ENCODE measurements at regions not wholly inside any gene's neighbourhood (a gene's known extent, or its start where the extent isn't known, plus 50 kb on each side); places are given as distances from the start of the nearest gene placed in this dataset.

DNA sequence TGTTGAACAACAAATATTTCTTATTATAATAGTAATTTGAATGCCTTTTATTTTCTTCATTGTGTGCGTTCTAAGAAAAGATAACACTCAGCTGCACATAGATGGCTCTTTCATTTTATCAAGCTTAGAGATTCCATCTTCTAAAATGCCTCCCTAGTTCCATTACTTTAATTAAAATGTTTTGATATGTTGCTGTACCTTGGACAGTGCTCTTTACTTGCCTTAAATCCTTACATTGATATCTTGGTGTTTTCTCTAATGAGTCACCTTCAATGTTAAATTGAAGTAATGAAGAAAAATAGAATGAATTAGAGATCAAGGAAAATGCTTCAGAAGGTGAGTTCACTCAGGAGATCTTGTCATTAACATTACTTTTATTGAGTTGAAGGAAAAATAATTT lies 1672.4 kb upstream of the AGA start:
- Histone ChIP-seq H3K27ac (ENCODE audit: low read depth, low read length) (no peak overlapping the region), H2BK12ac (ENCODE audit: low read length) (no peak overlapping the region), H3K79me1 (ENCODE audit: low read length) (no peaks in the 10 kb centered on the region), H2AK5ac (ENCODE audit: low read length) (no peak overlapping the region), H3K36me3 (ENCODE audit: control insufficient read depth in 1 of 2, insufficient read depth in 2 of 2, low read length in 2 of 2) (no peaks in the 10 kb centered on the region), H3K4me3 (ENCODE audit: low read depth, low read length) (no peak overlapping the region), H2AFZ (ENCODE audit: insufficient read depth, low read length, poor library complexity) (no peak overlapping the region), H3K79me2 (ENCODE audit: control insufficient read depth, insufficient read depth, low read length, poor library complexity) (no peaks in the 10 kb centered on the region), H3K14ac (ENCODE audit: low read length) (no peak overlapping the region), H3K4me2 (ENCODE audit: low read length) (no peak overlapping the region), H3K4ac (ENCODE audit: low read depth, low read length) (no peak overlapping the region), H3K27me3 (ENCODE audit: insufficient read depth, low read length) (no peaks in the 10 kb centered on the region), H4K91ac (ENCODE audit: low read depth, low read length) (no peak overlapping the region), H2BK5ac (ENCODE audit: low read depth, low read length, poor library complexity) (no peak overlapping the region), H3K9me3 (ENCODE audit: insufficient read depth, low read depth, low read length) (no peaks in the 10 kb centered on the region), H3K18ac (ENCODE audit: low read length) (no peak overlapping the region), H4K8ac (ENCODE audit: low read depth, low read length) (no peak overlapping the region), H4K12ac (ENCODE audit: low read depth, low read length) (no peak overlapping the region), H3K23ac (ENCODE audit: low read length) (no peak overlapping the region), H3K4me1 (ENCODE audit: control insufficient read depth in 1 of 2, insufficient read depth in 2 of 2, low read length in 2 of 2) (no peaks in the 10 kb centered on the region), H3K9ac (ENCODE audit: low read length) (no peak overlapping the region), H2BK120ac (ENCODE audit: insufficient read depth, low read length, poor library complexity) (no peak overlapping the region)
- DNase-seq, result no peak
- WGBS (ENCODE audit: extremely low coverage, insufficient coverage, insufficient read length), result no CpG with 5 or more reads among the region's 1 CpG

DNA sequence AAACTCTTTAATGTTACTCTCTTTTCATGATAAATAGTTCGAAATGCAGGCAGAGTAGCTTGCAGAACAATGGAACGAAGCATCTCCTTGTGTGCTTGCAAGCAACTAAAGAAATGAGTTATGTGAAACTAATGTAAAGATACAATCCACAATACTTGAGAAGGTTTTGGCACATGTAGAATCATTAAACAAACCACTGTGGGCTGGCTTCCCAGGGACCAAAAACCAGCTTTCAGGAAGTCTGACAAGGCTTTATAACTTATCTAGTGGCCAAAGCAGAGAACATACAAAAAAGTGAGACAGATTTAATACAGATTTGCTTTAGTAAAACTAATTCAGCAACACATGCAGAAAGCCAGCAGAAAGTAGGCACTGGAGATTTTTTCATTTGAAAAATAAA lies 1673.8 kb upstream of the AGA start:
- no peak overlapping the region for H3K27ac ChIP-seq (ENCODE audit: low read depth, low read length)
- no peak overlapping the region for H2BK12ac ChIP-seq (ENCODE audit: low read length)
- no peak overlapping the region for H2AFZ ChIP-seq (ENCODE audit: insufficient read depth, low read length, poor library complexity)
- H4K91ac ChIP-seq (ENCODE audit: low read depth, low read length), result no peak overlapping the region
- H4K8ac ChIP-seq (ENCODE audit: low read depth, low read length), result no peak overlapping the region
- no peaks in the 10 kb centered on the region for H3K36me3 ChIP-seq (ENCODE audit: control insufficient read depth in 1 of 2, insufficient read depth in 2 of 2, low read length in 2 of 2)
- no peak overlapping the region for H2AK5ac ChIP-seq (ENCODE audit: low read length)
- H3K23ac ChIP-seq (ENCODE audit: low read length), result no peak overlapping the region
- no peak overlapping the region for H2BK5ac ChIP-seq (ENCODE audit: low read depth, low read length, poor library complexity)
- no peak overlapping the region for H3K4me3 ChIP-seq (ENCODE audit: low read depth, low read length)
- no peaks in the 10 kb centered on the region for H3K9me3 ChIP-seq (ENCODE audit: insufficient read depth, low read depth, low read length)
- H3K79me1 ChIP-seq (ENCODE audit: low read length), result no peaks in the 10 kb centered on the region
- no peak overlapping the region for H3K14ac ChIP-seq (ENCODE audit: low read length)
- no peaks in the 10 kb centered on the region for H3K4me1 ChIP-seq (ENCODE audit: control insufficient read depth in 1 of 2, insufficient read depth in 2 of 2, low read length in 2 of 2)
- H2BK120ac ChIP-seq (ENCODE audit: insufficient read depth, low read length, poor library complexity), result no peak overlapping the region
- no peaks in the 10 kb centered on the region for H3K79me2 ChIP-seq (ENCODE audit: control insufficient read depth, insufficient read depth, low read length, poor library complexity)
- no peak overlapping the region for H3K9ac ChIP-seq (ENCODE audit: low read length)
- H3K4me2 ChIP-seq (ENCODE audit: low read length), result no peak overlapping the region
- no peak overlapping the region for H3K18ac ChIP-seq (ENCODE audit: low read length)
- H3K27me3 ChIP-seq (ENCODE audit: insufficient read depth, low read length), result no peaks in the 10 kb centered on the region
- no peak overlapping the region for H4K12ac ChIP-seq (ENCODE audit: low read depth, low read length)
- no peak overlapping the region for H3K4ac ChIP-seq (ENCODE audit: low read depth, low read length)
- DNase-seq, result no peak
- WGBS (ENCODE audit: extremely low coverage, insufficient coverage, insufficient read length), result no CpG with 5 or more reads among the region's 2 CpGs

DNA sequence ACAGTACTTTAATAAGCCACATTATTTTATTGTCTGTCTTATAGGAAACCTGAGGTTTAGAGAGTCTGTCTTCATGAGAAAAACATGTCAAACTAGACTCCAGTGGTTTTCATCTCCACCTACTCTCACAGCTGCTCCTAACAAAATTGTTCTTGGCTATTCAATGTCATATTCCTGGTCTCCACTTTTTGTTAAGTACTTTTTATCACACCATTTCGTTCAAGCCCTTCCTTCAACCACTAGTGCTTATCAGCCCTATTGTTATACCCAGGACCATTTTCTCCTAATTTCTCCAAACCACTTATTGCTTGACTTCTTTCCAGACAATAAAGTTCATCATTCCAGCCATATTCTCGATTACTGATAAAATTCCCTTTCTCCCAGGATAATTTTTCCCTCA lies 1674.3 kb upstream of the AGA start:
- H4K8ac ChIP-seq (ENCODE audit: low read depth, low read length), result no peak overlapping the region
- no peak overlapping the region for H3K18ac ChIP-seq (ENCODE audit: low read length)
- H3K4ac ChIP-seq (ENCODE audit: low read depth, low read length), result no peak overlapping the region
- no peak overlapping the region for H3K4me3 ChIP-seq (ENCODE audit: low read depth, low read length)
- no CpG with 5 or more reads among the region's 2 CpGs for WGBS (ENCODE audit: extremely low coverage, insufficient coverage, insufficient read length)
- no peak overlapping the region for H2AK5ac ChIP-seq (ENCODE audit: low read length)
- DNase-seq, result no peak
- no peak overlapping the region for H3K23ac ChIP-seq (ENCODE audit: low read length)
- no peak overlapping the region for H2AFZ ChIP-seq (ENCODE audit: insufficient read depth, low read length, poor library complexity)
- no peak overlapping the region for H3K27ac ChIP-seq (ENCODE audit: low read depth, low read length)
- no peaks in the 10 kb centered on the region for H3K79me2 ChIP-seq (ENCODE audit: control insufficient read depth, insufficient read depth, low read length, poor library complexity)
- H3K36me3 ChIP-seq (ENCODE audit: control insufficient read depth in 1 of 2, insufficient read depth in 2 of 2, low read length in 2 of 2), result no peaks in the 10 kb centered on the region
- no peak overlapping the region for H4K12ac ChIP-seq (ENCODE audit: low read depth, low read length)
- H3K4me2 ChIP-seq (ENCODE audit: low read length), result no peak overlapping the region
- H3K14ac ChIP-seq (ENCODE audit: low read length), result no peak overlapping the region
- no peak overlapping the region for H2BK5ac ChIP-seq (ENCODE audit: low read depth, low read length, poor library complexity)
- no peaks in the 10 kb centered on the region for H3K4me1 ChIP-seq (ENCODE audit: control insufficient read depth in 1 of 2, insufficient read depth in 2 of 2, low read length in 2 of 2)
- no peak overlapping the region for H2BK12ac ChIP-seq (ENCODE audit: low read length)
- H3K79me1 ChIP-seq (ENCODE audit: low read length), result no peaks in the 10 kb centered on the region
- H3K27me3 ChIP-seq (ENCODE audit: insufficient read depth, low read length), result no peaks in the 10 kb centered on the region
- H4K91ac ChIP-seq (ENCODE audit: low read depth, low read length), result no peak overlapping the region
- H3K9me3 ChIP-seq (ENCODE audit: insufficient read depth, low read depth, low read length), result no peaks in the 10 kb centered on the region
- no peak overlapping the region for H2BK120ac ChIP-seq (ENCODE audit: insufficient read depth, low read length, poor library complexity)
- no peak overlapping the region for H3K9ac ChIP-seq (ENCODE audit: low read length)

DNA sequence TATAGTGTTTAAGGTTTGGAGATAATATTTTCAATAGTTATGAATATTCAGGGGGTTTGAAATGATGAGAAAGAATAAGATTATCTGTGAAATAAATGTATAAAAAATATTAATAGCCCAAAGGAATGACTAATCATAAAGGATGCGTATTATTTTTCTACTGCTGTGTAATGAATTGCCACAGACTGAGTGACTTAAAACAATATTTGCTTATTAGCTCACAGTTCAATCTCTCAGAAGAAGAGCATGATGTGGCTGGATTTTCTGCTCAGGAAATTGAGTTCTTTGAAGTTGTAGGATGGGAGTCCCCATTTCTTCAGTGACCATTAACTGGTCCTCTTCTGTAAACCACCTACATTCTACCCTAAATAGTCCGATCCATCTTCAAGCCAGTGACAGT lies 1680.8 kb upstream of the AGA start:
- no peak overlapping the region for H4K8ac ChIP-seq (ENCODE audit: low read depth, low read length)
- H3K18ac ChIP-seq (ENCODE audit: low read length), result no peak overlapping the region
- H3K36me3 ChIP-seq (ENCODE audit: control insufficient read depth in 1 of 2, insufficient read depth in 2 of 2, low read length in 2 of 2), result no peaks in the 10 kb centered on the region
- no peak overlapping the region for H3K14ac ChIP-seq (ENCODE audit: low read length)
- H3K79me2 ChIP-seq (ENCODE audit: control insufficient read depth, insufficient read depth, low read length, poor library complexity), result no peaks in the 10 kb centered on the region
- H3K27ac ChIP-seq (ENCODE audit: low read depth, low read length), result no peak overlapping the region
- no peak overlapping the region for H4K12ac ChIP-seq (ENCODE audit: low read depth, low read length)
- no CpG with 5 or more reads among the region's 2 CpGs for WGBS (ENCODE audit: extremely low coverage, insufficient coverage, insufficient read length)
- H4K91ac ChIP-seq (ENCODE audit: low read depth, low read length), result no peak overlapping the region
- H3K4me1 ChIP-seq (ENCODE audit: control insufficient read depth in 1 of 2, insufficient read depth in 2 of 2, low read length in 2 of 2), result peaks cover 0 to 3% of the 10 kb centered on the region in 2 experiments
- no peak overlapping the region for H2BK5ac ChIP-seq (ENCODE audit: low read depth, low read length, poor library complexity)
- peaks cover 4% of the 10 kb centered on the region for H3K79me1 ChIP-seq (ENCODE audit: low read length)
- no peak overlapping the region for H3K9ac ChIP-seq (ENCODE audit: low read length)
- DNase-seq, result no peak
- no peak overlapping the region for H2AFZ ChIP-seq (ENCODE audit: insufficient read depth, low read length, poor library complexity)
- H3K4me2 ChIP-seq (ENCODE audit: low read length), result no peak overlapping the region
- H3K4ac ChIP-seq (ENCODE audit: low read depth, low read length), result no peak overlapping the region
- H3K23ac ChIP-seq (ENCODE audit: low read length), result no peak overlapping the region
- H3K4me3 ChIP-seq (ENCODE audit: low read depth, low read length), result no peak overlapping the region
- H2BK12ac ChIP-seq (ENCODE audit: low read length), result no peak overlapping the region
- H3K9me3 ChIP-seq (ENCODE audit: insufficient read depth, low read depth, low read length), result no peaks in the 10 kb centered on the region
- no peaks in the 10 kb centered on the region for H3K27me3 ChIP-seq (ENCODE audit: insufficient read depth, low read length)
- H2BK120ac ChIP-seq (ENCODE audit: insufficient read depth, low read length, poor library complexity), result no peak overlapping the region
- H2AK5ac ChIP-seq (ENCODE audit: low read length), result no peak overlapping the region
